ENCODE measurements at regions not wholly inside any gene's neighbourhood (a gene's known extent, or its start where the extent isn't known, plus 50 kb on each side); places are given as distances from the start of the nearest gene placed in this dataset.

- WGBS, result 82% methylated on average over 17 of the region's 18 CpGs
- no peaks in the 10 kb centered on the region for H3K79me1 ChIP-seq (replicated peaks; ENCODE audit: low read length, poor library complexity, severe bottlenecking)
- H3K27ac ChIP-seq (ENCODE audit: low read length, poor library complexity, severe bottlenecking), result no peak overlapping the region
- H2BK5ac ChIP-seq (ENCODE audit: low read depth, low read length, poor library complexity, severe bottlenecking), result no peak overlapping the region
- no peak overlapping the region for H3K4ac ChIP-seq (ENCODE audit: low read depth in 1 of 2, low read length in 2 of 2)
- no peak overlapping the region for H2AK5ac ChIP-seq (ENCODE audit: low read length, severe bottlenecking)
- no peaks in the 10 kb centered on the region for H3K4me1 ChIP-seq (ENCODE audit: control insufficient read depth, insufficient read depth, low read depth, low read length)
- H2AFZ ChIP-seq (ENCODE audit: low read depth, low read length), result no peak overlapping the region
- H3K23ac ChIP-seq (ENCODE audit: low read length in 2 of 2), result no peak overlapping the region
- H3K27me3 ChIP-seq (ENCODE audit: control insufficient read depth in 1 of 2, insufficient read depth in 1 of 2, low read length in 2 of 2), result peaks cover 0 to 66% of the 10 kb centered on the region in 2 experiments
- no peak for DNase-seq
- H3K9me3 ChIP-seq (ENCODE audit: control insufficient read depth, low read length), result peaks cover 6% of the 10 kb centered on the region
- H3K4me3 ChIP-seq (ENCODE audit: insufficient read depth in 1 of 2, low read depth in 1 of 2, low read length in 2 of 2), result no peak overlapping the region
- H3K9ac ChIP-seq (ENCODE audit: low read length), result no peak overlapping the region
- H2BK15ac ChIP-seq (ENCODE audit: low read depth, poor library complexity, severe bottlenecking), result no peak overlapping the region
- H4K8ac ChIP-seq (ENCODE audit: low read length), result no peak overlapping the region
- H3K4me2 ChIP-seq (ENCODE audit: low read length, poor library complexity, severe bottlenecking), result no peak overlapping the region
- no peak overlapping the region for H4K91ac ChIP-seq (ENCODE audit: low read length)
- no peak overlapping the region for H3K18ac ChIP-seq (ENCODE audit: low read depth in 1 of 2, low read length in 2 of 2)
- H3K14ac ChIP-seq (ENCODE audit: low read length in 2 of 2), result no peak overlapping the region
- H3K36me3 ChIP-seq (ENCODE audit: control insufficient read depth in 1 of 2, insufficient read depth in 2 of 2, low read depth in 1 of 2, low read length in 2 of 2), result no peaks in the 10 kb centered on the region
- no peak overlapping the region for H2BK12ac ChIP-seq (ENCODE audit: low read length in 2 of 2)
- H2BK120ac ChIP-seq (ENCODE audit: low read depth, low read length), result no peak overlapping the region
Observed at GRCh38 chr4:8695237-8696219, 103.0 kb downstream of the CPZ start.

DNA sequence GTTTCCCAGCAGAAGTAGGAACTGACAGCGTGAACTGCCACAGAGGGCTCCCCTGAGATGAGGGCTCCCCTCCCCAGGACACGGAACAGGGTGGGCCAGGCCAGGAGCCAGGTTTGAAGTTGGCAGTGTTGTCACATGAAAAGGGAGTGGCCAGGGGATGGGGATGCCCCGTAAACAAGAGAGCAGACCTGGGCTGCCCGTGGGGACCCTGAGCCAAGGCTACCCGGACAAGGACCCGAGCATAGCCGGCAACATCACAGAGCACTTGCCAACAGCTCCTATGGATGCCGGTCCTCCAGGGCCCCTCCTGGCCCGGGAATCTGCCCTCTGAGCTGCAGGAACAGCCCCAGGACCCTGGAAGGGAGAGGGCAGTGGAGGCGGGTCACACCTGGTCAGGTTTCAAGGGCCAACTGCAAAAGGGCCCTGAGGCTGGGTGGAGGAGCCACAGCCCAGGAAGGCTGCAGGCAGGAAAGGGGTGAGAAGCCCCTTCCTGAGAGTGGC is 102.1 kb downstream of the CPZ start:
- H3K27me3 ChIP-seq (ENCODE audit: control insufficient read depth in 1 of 2, insufficient read depth in 1 of 2, low read length in 2 of 2), result peaks cover 0 to 66% of the 10 kb centered on the region in 2 experiments
- H2BK5ac ChIP-seq (ENCODE audit: low read depth, low read length, poor library complexity, severe bottlenecking), result no peak overlapping the region
- no peak overlapping the region for H3K27ac ChIP-seq (ENCODE audit: low read length, poor library complexity, severe bottlenecking)
- H2AFZ ChIP-seq (ENCODE audit: low read depth, low read length), result no peak overlapping the region
- no peak overlapping the region for H3K14ac ChIP-seq (ENCODE audit: low read length in 2 of 2)
- no peaks in the 10 kb centered on the region for H3K4me1 ChIP-seq (ENCODE audit: control insufficient read depth, insufficient read depth, low read depth, low read length)
- H3K36me3 ChIP-seq (ENCODE audit: control insufficient read depth in 1 of 2, insufficient read depth in 2 of 2, low read depth in 1 of 2, low read length in 2 of 2), result no peaks in the 10 kb centered on the region
- no peak overlapping the region for H2BK15ac ChIP-seq (ENCODE audit: low read depth, poor library complexity, severe bottlenecking)
- H3K23ac ChIP-seq (ENCODE audit: low read length in 2 of 2), result no peak overlapping the region
- H3K79me1 ChIP-seq (replicated peaks; ENCODE audit: low read length, poor library complexity, severe bottlenecking), result no peaks in the 10 kb centered on the region
- H3K9me3 ChIP-seq (ENCODE audit: control insufficient read depth, low read length), result peaks cover 6% of the 10 kb centered on the region
- no peak overlapping the region for H4K8ac ChIP-seq (ENCODE audit: low read length)
- no peak overlapping the region for H3K4me2 ChIP-seq (ENCODE audit: low read length, poor library complexity, severe bottlenecking)
- H3K4ac ChIP-seq (ENCODE audit: low read depth in 1 of 2, low read length in 2 of 2), result no peak overlapping the region
- no peak for DNase-seq
- no peak overlapping the region for H2BK12ac ChIP-seq (ENCODE audit: low read length in 2 of 2)
- H4K91ac ChIP-seq (ENCODE audit: low read length), result no peak overlapping the region
- H3K9ac ChIP-seq (ENCODE audit: low read length), result no peak overlapping the region
- WGBS, result 73% methylated on average over 10 of the region's 10 CpGs
- no peak overlapping the region for H2BK120ac ChIP-seq (ENCODE audit: low read depth, low read length)
- H3K4me3 ChIP-seq (ENCODE audit: insufficient read depth in 1 of 2, low read depth in 1 of 2, low read length in 2 of 2), result no peak overlapping the region
- H2AK5ac ChIP-seq (ENCODE audit: low read length, severe bottlenecking), result no peak overlapping the region
- H3K18ac ChIP-seq (ENCODE audit: low read depth in 1 of 2, low read length in 2 of 2), result no peak overlapping the region

- Histone ChIP-seq H2BK120ac (ENCODE audit: low read depth, low read length) (no peak overlapping the region), H3K4me3 (ENCODE audit: insufficient read depth in 1 of 2, low read depth in 1 of 2, low read length in 2 of 2) (no peak overlapping the region), H4K8ac (ENCODE audit: low read length) (no peak overlapping the region), H3K18ac (ENCODE audit: low read depth in 1 of 2, low read length in 2 of 2) (no peak overlapping the region), H3K36me3 (ENCODE audit: control insufficient read depth in 1 of 2, insufficient read depth in 2 of 2, low read depth in 1 of 2, low read length in 2 of 2) (no peaks in the 10 kb centered on the region), H4K91ac (ENCODE audit: low read length) (no peak overlapping the region), H3K4ac (ENCODE audit: low read depth in 1 of 2, low read length in 2 of 2) (no peak overlapping the region), H2BK5ac (ENCODE audit: low read depth, low read length, poor library complexity, severe bottlenecking) (no peak overlapping the region), H2AK5ac (ENCODE audit: low read length, severe bottlenecking) (no peak overlapping the region), H3K27me3 (ENCODE audit: control insufficient read depth in 1 of 2, insufficient read depth in 1 of 2, low read length in 2 of 2) (peaks cover 0 to 67% of the 10 kb centered on the region in 2 experiments), H3K9me3 (ENCODE audit: control insufficient read depth, low read length) (peaks cover 6% of the 10 kb centered on the region), H3K23ac (ENCODE audit: low read length in 2 of 2) (no peak overlapping the region), H3K14ac (ENCODE audit: low read length in 2 of 2) (no peak overlapping the region), H3K4me1 (ENCODE audit: control insufficient read depth, insufficient read depth, low read depth, low read length) (no peaks in the 10 kb centered on the region), H3K79me1 (replicated peaks; ENCODE audit: low read length, poor library complexity, severe bottlenecking) (no peaks in the 10 kb centered on the region), H3K4me2 (ENCODE audit: low read length, poor library complexity, severe bottlenecking) (no peak overlapping the region), H3K9ac (ENCODE audit: low read length) (no peak overlapping the region), H2BK12ac (ENCODE audit: low read length in 2 of 2) (no peak overlapping the region), H2AFZ (ENCODE audit: low read depth, low read length) (no peak overlapping the region), H2BK15ac (ENCODE audit: low read depth, poor library complexity, severe bottlenecking) (no peak overlapping the region), H3K27ac (ENCODE audit: low read length, poor library complexity, severe bottlenecking) (no peak overlapping the region)
- DNase-seq, result no peak
- 60% methylated on average over 8 of the region's 8 CpGs for WGBS
Observed at GRCh38 chr4:8694226-8694625, 101.7 kb downstream of the CPZ start.

DNA sequence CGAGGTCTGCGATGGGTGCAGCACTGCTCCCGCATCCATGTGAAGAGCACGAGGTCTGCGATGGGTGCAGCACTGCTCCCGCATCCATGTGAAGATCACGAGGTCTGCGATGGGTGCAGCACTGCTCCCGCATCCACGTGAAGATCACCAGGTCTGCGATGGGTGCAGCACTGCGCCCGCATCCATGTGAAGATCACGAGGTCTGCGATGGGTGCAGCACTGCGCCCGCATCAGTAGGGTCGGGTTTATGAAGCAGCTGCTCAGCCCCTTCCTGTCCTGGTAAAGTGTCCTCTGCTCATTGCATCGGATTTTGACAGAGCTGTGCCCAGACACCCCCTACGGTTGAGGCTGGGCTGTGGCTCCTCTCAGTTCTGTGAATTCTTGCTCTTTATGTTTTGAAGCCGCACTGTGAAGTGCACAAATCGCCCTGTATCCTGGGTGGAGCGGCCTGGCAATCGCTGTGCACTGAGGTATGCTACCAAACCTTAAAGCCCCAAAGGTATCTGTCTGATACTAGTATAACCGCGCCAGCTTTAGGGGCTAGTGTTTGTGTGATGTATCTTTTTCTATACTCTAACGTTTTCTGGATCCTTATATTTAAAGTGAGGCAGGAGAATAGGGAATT is 98.7 kb downstream of the CPZ start:
- Histone ChIP-seq H3K4me3 (ENCODE audit: insufficient read depth in 1 of 2, low read depth in 1 of 2, low read length in 2 of 2) (no peak overlapping the region), H3K23ac (ENCODE audit: low read length in 2 of 2) (no peak overlapping the region), H3K9ac (ENCODE audit: low read length) (no peak overlapping the region), H2BK120ac (ENCODE audit: low read depth, low read length) (no peak overlapping the region), H3K18ac (ENCODE audit: low read depth in 1 of 2, low read length in 2 of 2) (no peak overlapping the region), H2AFZ (ENCODE audit: low read depth, low read length) (no peak overlapping the region), H3K79me1 (replicated peaks; ENCODE audit: low read length, poor library complexity, severe bottlenecking) (no peaks in the 10 kb centered on the region), H3K27ac (ENCODE audit: low read length, poor library complexity, severe bottlenecking) (no peak overlapping the region), H3K14ac (ENCODE audit: low read length in 2 of 2) (no peak overlapping the region), H4K91ac (ENCODE audit: low read length) (no peak overlapping the region), H2BK12ac (ENCODE audit: low read length in 2 of 2) (no peak overlapping the region), H3K4me1 (ENCODE audit: control insufficient read depth, insufficient read depth, low read depth, low read length) (no peaks in the 10 kb centered on the region), H2AK5ac (ENCODE audit: low read length, severe bottlenecking) (no peak overlapping the region), H2BK5ac (ENCODE audit: low read depth, low read length, poor library complexity, severe bottlenecking) (no peak overlapping the region), H3K4me2 (ENCODE audit: low read length, poor library complexity, severe bottlenecking) (no peak overlapping the region), H3K4ac (ENCODE audit: low read depth in 1 of 2, low read length in 2 of 2) (no peak overlapping the region), H4K8ac (ENCODE audit: low read length) (no peak overlapping the region), H3K27me3 (ENCODE audit: control insufficient read depth in 1 of 2, insufficient read depth in 1 of 2, low read length in 2 of 2) (peaks cover 0 to 87% of the 10 kb centered on the region in 2 experiments), H3K36me3 (ENCODE audit: control insufficient read depth in 1 of 2, insufficient read depth in 2 of 2, low read depth in 1 of 2, low read length in 2 of 2) (no peaks in the 10 kb centered on the region), H3K9me3 (ENCODE audit: control insufficient read depth, low read length) (no peaks in the 10 kb centered on the region), H2BK15ac (ENCODE audit: low read depth, poor library complexity, severe bottlenecking) (no peak overlapping the region)
- DNase-seq, result no peak
- 87% methylated on average over 27 of the region's 27 CpGs for WGBS

Measured in mesenchymal stem cell (in vitro differentiated cells and primary cell).